Ishikawa (cell line): ENCODE measurements at regions not wholly inside any gene's neighbourhood (a gene's known extent, or its start where the extent isn't known, plus 50 kb on each side); places are given as distances from the start of the nearest gene placed in this dataset.

Experiments
- CEBPB ChIP-seq: IDR thresholded peaks from 2 replicates; pipeline ENCODE4 v1.6.1; 2012
- CREB1 ChIP-seq: IDR thresholded peaks from 2 replicates; pipeline ENCODE4 v1.6.1; 2012; ENCODE audit warnings: low read depth
- EGR1 ChIP-seq: IDR thresholded peaks from 2 replicates; pipeline ENCODE4 v1.6.1; 2012
- EP300 ChIP-seq: IDR thresholded peaks from 2 replicates; pipeline ENCODE4 v1.6.1; 2012; ENCODE audit warnings: borderline replicate concordance
- FOXM1 ChIP-seq: IDR thresholded peaks from 2 replicates; pipeline ENCODE4 v1.6.1; 2012; ENCODE audit warnings: low read depth, borderline replicate concordance
- NFIC ChIP-seq: IDR thresholded peaks from 2 replicates; pipeline ENCODE4 v1.6.1; 2012
- RAD21 ChIP-seq: IDR thresholded peaks from 2 replicates; pipeline ENCODE4 v1.6.1; 2012; ENCODE audit warnings: low read depth
- TAF1 ChIP-seq: IDR thresholded peaks from 2 replicates; pipeline ENCODE4 v1.6.1; 2012; ENCODE audit warnings: low read depth, mild to moderate bottlenecking
- TCF12 ChIP-seq: IDR thresholded peaks from 2 replicates; pipeline ENCODE4 v1.6.1; 2012; ENCODE audit warnings: low read depth
- TEAD4 ChIP-seq: IDR thresholded peaks from 2 replicates; pipeline ENCODE4 v1.6.1; 2012
- YY1 ChIP-seq: IDR thresholded peaks from 2 replicates; pipeline ENCODE4 v1.6.1; 2012; ENCODE audit warnings: low read depth
- ZBTB7A ChIP-seq: IDR thresholded peaks from 2 replicates; pipeline ENCODE4 v1.6.1; 2012; ENCODE audit warnings: low read depth
- TF ChIP-seq, protein P1 (sequence below): IDR thresholded peaks from 2 replicates; pipeline ENCODE4 v1.6.1; 2012; ENCODE audit warnings: low read depth, mild to moderate bottlenecking
- TF ChIP-seq, protein P2 (sequence below): IDR thresholded peaks from 2 replicates; pipeline ENCODE4 v1.6.1; 2012
- TF ChIP-seq, protein P3 (sequence below): IDR thresholded peaks from 2 replicates; pipeline ENCODE4 v1.6.1; 2012

DNA sequence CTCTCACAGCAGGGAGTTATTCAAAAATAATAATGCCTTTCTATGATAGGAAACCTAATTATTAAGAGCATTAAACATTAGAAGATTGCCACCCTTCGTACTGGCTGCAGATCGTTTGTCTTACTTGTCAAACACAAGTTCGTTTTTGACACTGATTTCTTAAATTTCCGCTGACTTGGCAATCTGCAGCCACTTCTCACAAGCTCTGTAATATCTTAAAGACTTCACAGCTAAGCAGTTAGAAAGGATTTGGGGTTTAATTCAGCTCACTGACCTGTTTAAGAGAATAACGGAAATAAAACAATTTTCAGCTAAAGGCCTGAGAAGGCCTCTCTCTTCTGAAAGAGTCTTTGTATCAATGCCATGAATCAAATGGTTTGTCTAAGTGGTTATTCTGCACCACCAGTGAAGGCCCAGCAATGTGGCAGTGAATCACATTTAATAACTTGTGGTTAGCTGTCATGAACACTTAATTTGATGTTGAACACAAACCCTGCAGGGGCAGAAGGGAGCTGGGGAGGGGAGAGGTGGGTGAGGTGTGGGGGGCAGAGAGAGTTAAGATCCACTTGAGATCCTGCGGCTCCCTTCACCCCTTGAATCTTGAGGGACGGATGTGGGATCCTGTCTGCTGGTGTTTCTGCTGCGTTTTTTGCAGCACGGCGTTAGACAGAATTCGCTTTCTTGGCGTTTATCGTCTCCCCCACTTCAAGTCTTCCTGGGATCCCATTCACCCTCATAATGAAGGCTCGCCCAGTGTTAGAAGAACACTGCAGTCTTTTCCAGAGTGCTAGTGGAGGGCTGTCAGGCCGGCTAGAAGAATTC, 145.4 kb upstream of the SATB2 start:
- TF ChIP-seq CEBPB = no peak

DNA sequence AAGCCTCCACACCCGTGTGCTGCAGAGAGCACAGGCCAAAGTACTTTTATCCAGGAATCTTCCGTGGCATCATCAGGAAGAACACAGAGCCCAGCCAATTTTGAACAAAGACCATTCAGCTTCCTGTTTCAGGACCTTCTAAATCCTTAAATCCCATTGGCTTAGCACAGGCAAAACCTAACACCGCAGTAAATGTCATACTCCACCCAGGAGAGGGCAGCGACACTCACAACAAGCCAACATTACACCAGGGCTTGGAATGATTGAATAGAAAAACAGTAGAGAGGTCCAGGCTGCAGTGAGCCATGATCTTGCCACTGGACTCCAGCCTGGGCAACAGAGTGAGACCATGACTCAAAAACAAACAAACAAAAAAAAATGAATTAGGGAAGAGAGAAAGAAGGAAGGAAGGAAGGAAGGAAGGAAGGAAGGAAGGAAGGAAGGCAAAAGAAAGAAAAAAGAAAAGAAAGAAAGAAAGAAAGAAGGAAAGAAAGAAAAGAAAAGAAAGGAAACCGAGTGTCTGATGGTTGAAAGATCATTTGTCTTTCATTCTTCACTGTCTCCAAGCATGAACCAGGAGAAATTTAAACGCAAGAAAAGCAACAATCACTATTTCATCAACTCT, 144.6 kb upstream of the SATB2 start:
- TF ChIP-seq, protein P1, sequence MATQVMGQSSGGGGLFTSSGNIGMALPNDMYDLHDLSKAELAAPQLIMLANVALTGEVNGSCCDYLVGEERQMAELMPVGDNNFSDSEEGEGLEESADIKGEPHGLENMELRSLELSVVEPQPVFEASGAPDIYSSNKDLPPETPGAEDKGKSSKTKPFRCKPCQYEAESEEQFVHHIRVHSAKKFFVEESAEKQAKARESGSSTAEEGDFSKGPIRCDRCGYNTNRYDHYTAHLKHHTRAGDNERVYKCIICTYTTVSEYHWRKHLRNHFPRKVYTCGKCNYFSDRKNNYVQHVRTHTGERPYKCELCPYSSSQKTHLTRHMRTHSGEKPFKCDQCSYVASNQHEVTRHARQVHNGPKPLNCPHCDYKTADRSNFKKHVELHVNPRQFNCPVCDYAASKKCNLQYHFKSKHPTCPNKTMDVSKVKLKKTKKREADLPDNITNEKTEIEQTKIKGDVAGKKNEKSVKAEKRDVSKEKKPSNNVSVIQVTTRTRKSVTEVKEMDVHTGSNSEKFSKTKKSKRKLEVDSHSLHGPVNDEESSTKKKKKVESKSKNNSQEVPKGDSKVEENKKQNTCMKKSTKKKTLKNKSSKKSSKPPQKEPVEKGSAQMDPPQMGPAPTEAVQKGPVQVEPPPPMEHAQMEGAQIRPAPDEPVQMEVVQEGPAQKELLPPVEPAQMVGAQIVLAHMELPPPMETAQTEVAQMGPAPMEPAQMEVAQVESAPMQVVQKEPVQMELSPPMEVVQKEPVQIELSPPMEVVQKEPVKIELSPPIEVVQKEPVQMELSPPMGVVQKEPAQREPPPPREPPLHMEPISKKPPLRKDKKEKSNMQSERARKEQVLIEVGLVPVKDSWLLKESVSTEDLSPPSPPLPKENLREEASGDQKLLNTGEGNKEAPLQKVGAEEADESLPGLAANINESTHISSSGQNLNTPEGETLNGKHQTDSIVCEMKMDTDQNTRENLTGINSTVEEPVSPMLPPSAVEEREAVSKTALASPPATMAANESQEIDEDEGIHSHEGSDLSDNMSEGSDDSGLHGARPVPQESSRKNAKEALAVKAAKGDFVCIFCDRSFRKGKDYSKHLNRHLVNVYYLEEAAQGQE = no peak
- TF ChIP-seq CEBPB = no peak
- TF ChIP-seq TCF12 = no peak
- TF ChIP-seq ZBTB7A = no peak
- no peak for TF ChIP-seq TAF1
- no peak for TF ChIP-seq RAD21
- no peak for TF ChIP-seq EP300
- TF ChIP-seq CREB1 = no peak

DNA sequence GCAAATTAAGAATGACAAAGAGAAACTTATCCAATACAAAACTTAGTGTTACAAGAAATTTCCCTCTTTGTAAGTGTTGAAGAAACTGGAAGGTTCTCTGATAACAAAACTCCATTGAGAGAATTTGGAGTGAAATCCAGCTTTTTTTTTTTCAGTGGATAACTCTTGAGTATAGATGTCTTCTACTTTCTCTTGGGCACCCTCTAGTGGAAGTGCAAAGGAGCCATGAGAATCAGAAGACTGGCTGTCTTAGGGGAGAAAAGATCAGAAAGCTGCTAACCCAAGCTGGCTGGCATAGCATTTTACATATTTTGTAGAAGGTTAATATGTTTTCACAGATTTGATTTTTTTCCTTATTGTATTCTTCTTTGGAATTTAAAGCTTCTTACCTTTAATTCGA, 138.8 kb upstream of the SATB2 start:
- 0 out of 2 replicates have a peak, but pooled peaks have one; percentile 11 for TF ChIP-seq RAD21
- TF ChIP-seq TCF12 = no peak

DNA sequence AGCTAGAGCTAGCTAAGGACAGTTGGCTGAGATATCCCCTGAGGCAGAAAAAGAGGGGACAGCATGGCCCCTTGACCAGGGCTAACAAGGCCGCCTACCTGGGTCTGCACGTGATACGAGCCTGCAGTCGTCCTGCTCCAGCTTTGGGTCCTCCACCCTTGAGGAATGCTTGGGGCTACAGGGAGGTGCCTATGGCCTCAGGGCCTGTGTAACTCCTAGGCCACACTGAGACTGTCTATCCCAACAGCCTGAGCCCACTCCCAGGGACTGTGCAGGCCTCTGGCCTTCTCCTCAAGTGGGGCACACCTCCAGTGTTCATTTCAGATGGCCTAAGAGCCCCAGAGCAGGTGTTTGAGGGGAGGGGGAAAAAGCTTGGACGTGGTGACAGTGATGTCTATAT, 136.7 kb upstream of the SATB2 start:
- no peak for TF ChIP-seq ZBTB7A
- no peak for TF ChIP-seq TEAD4
- TF ChIP-seq, protein P2, sequence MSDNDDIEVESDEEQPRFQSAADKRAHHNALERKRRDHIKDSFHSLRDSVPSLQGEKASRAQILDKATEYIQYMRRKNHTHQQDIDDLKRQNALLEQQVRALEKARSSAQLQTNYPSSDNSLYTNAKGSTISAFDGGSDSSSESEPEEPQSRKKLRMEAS = no peak
- no peak for TF ChIP-seq EGR1
- TF ChIP-seq RAD21 = no peak
- TF ChIP-seq TCF12 = no peak
- no peak for TF ChIP-seq TAF1
- TF ChIP-seq EP300 = no peak
- TF ChIP-seq FOXM1 = no peak
- TF ChIP-seq CEBPB = no peak
- TF ChIP-seq YY1 = no peak
- TF ChIP-seq, protein P3, sequence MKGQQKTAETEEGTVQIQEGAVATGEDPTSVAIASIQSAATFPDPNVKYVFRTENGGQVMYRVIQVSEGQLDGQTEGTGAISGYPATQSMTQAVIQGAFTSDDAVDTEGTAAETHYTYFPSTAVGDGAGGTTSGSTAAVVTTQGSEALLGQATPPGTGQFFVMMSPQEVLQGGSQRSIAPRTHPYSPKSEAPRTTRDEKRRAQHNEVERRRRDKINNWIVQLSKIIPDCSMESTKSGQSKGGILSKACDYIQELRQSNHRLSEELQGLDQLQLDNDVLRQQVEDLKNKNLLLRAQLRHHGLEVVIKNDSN = no peak
- TF ChIP-seq CREB1 = no peak
- TF ChIP-seq NFIC = no peak
- TF ChIP-seq, protein P1 = no peak

DNA sequence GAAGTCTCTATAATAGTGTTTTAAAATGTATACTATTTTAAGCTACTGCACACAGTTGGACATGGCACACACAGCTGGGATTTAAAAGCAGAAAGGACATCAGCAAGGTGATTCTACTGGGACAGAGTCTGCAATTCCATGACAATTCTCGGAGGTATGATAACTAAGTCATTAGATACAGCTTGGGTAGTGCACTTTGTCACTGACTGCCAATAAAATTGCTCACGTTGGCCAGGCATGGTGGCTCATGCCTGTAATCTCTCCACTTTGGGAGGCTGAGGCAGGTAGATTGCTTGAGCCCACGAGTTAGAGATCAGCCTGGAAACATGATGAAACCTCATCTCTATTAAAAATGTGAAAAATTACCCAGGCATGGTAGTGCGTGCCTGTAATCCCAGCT, 134.1 kb upstream of the SATB2 start:
- TF ChIP-seq RAD21 = no peak
- no peak for TF ChIP-seq TEAD4
- no peak for TF ChIP-seq NFIC
- no peak for TF ChIP-seq CEBPB

DNA sequence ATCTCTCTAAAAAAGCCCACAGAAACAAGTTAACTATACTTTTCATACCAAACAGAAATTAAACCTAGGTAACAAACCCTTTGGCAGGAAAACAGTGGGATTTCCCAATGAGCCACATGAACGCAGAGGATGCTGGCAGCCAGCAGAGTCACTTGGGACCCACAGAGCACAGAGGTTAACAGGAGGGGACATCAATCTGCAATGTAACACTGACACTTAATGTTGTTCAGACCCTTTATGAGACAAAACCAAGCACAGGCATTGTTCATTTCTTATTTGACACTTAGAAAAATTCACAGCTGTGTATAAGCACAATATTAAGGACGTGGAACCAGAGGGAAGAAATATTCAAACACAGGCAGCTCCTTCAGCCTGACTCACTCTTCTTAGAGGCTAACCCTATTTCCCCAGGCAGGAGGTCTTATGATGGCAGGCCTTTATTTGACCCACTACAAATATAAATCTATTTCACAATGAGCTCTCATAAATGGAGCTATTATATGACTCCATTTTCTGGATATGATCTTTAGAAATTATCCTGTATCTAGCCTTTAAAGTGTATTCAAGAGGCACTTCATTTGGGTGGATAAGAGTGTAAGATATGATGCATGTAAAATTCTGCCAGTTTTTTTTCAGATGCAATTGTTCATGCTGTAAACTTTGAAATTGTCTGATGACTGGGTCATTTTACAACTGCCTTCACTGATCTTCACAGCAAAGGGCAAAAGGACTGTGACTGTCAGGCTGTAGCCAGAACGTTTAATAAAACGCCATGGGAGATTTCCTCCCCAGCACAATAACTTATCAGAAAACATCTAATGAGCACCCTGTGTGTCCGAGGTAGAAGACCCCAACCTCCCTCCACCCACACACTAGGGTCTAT, 132.8 kb upstream of the SATB2 start:
- TF ChIP-seq, protein P3 = no peak
- TF ChIP-seq EGR1 (no peak), TEAD4 (no peak), TCF12 (no peak), RAD21 (no peak)
